Suprapubic skin (tissue), 4 donors: ENCODE measurements at regions not wholly inside any gene's neighbourhood (a gene's known extent, or its start where the extent isn't known, plus 50 kb on each side); places are given as distances from the start of the nearest gene placed in this dataset.
"Not testable (repeated sequence)": the region's sequence is repeated elsewhere in the genome, so short reads cannot be mapped to it uniquely, and the experiment has no call there.

ENCODE experiments used
- CTCF ChIP-seq, 2 donors: fragments of 200-600 bp in 1 of 2; fragments of 450-650 bp in 1 of 2; sonication (generic) in 1 of 2; IDR thresholded peaks; one replicate each; pipeline ENCODE4 v1.5.1; 2016 to 2019; ENCODE audit warnings: antibody characterized with exemption in 2 of 2, mild to moderate bottlenecking in 1 of 2, moderate library complexity in 1 of 2
- EP300 ChIP-seq: sonication (generic); formaldehyde crosslinking; IDR thresholded peaks from one replicate; pipeline ENCODE4 v1.6.1; 2017; ENCODE audit warnings: antibody characterized with exemption
- POLR2A ChIP-seq, 2 donors: fragments of 450-650 bp; IDR thresholded peaks; one replicate each; pipeline ENCODE4 v1.6.1; 2017; ENCODE audit warnings: antibody characterized with exemption in 2 of 2, mild to moderate bottlenecking in 2 of 2, moderate library complexity in 2 of 2
- POLR2AphosphoS5 ChIP-seq, 3 donors: sonication (generic); formaldehyde crosslinking; IDR thresholded peaks; one replicate each; pipeline ENCODE4 v1.6.1; 2017; ENCODE audit warnings: antibody characterized with exemption in 3 of 3

DNA sequence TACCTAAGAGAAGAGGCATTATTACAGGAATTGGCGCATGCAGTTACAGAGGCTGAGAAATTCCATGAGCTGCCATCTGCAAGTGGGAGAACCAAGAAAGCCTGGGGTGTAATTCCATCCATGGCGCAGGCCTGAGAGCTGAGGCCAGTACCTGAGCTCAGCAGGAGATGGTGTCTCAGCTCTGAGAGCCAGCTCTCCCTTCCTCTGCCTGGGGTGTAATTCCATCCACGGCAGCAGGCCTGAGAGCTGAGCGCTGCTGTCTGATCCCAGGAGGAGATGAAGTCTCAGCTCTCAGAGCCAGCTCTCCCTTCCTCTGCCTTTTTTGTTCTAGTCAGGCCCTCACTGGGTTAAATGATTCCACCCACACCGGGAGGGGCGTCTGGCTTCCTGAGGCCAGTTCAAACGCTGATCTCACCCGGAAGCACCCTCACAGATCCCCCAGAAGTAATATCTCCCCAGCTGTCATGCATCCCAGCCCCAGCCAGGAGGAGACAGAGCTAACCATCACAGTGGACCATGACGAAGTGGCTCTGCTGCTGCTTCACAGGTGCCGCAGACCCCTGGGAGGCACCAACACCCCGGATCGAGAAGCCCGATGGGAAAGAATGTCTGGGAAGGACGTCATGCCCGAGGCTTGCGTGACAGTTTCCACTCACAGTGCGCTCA lies 4454.9 kb upstream of the TPTE start:
- not testable (repeated sequence) for TF ChIP-seq CTCF (IDR thresholded peaks at IDR 0.05); POLR2AphosphoS5 (IDR thresholded peaks at IDR 0.05); POLR2A (IDR thresholded peaks at IDR 0.05); EP300
